GM12878 (cell line): ENCODE measurements at regions not wholly inside any gene's neighbourhood (a gene's known extent, or its start where the extent isn't known, plus 50 kb on each side); places are given as distances from the start of the nearest gene placed in this dataset.

Experiments
- ATAC-seq: fragments of 200-7000 bp; cut with Tn5 transposase; 3 replicates; pipeline ENCODE4 v1.9.1; 2020; ENCODE audit warnings: mild to moderate bottlenecking, moderate library complexity
- BruUV-seq: library from RNA; stranded (reverse); fragments of 400-500 nt; replicated peaks from 2 replicates; lab custom pipeline; 2021; lab: Mats Ljungman, UMichigan
- CTCF ChIA-PET: fragments of 300-600 bp; sonication (Branson Sonifier 250); formaldehyde crosslinking; extraction: SDS; loops from one replicate; lab custom pipeline; 2021; ENCODE audit warnings: inconsistent platforms; lab: Yijun Ruan, JAX
- POLR2A ChIA-PET: fragments of 350-600 bp; formaldehyde crosslinking; extraction: SDS; loops from one replicate; lab custom pipeline; 2021; ENCODE audit warnings: inconsistent platforms; lab: Charles Lee
- RAD21 ChIA-PET: fragments of 300-600 bp; sonication (Branson Sonifier 250); formaldehyde crosslinking; loops from one replicate; lab custom pipeline; 2023; ENCODE audit warnings: antibody characterized with exemption; ENCODE audit not compliant: unreplicated experiment; lab: Charles Lee
- SMC1A ChIA-PET: fragments of 300-600 bp; sonication (Branson Sonifier 250); formaldehyde crosslinking; loops from one replicate; lab custom pipeline; 2023; ENCODE audit not compliant: unreplicated experiment, uncharacterized antibody; lab: Charles Lee
- DNase-seq: peaks from one replicate; pipeline ENCODE4 v3.0.0-alpha.2; 2011; ENCODE audit warnings: low read depth, low spot score
- FAIRE-seq: peaks from 3 replicates; lab custom pipeline; 2011; peaks lifted over from hg19 to GRCh38; lab: Jason Lieb, UNC
- H2AFZ ChIP-seq: 2 replicates; pipeline ENCODE4 v1.6.0; 2011; ENCODE audit warnings: low read depth, low read length, control low read depth; ENCODE audit not compliant: control insufficient read depth
- H3K27ac ChIP-seq: 2 replicates; pipeline ENCODE4 v1.5.1; 2011; ENCODE audit warnings: control low read depth; ENCODE audit not compliant: control insufficient read depth, insufficient read depth
- H3K27me3 ChIP-seq, 2 experiments: replicated peaks in 1 of 2; 2 replicates each; pipeline versions ENCODE4 v1.6.0 to v1.6.1; 2011; ENCODE audit warnings: low read length in 1 of 2; ENCODE audit not compliant: control insufficient read depth in 2 of 2, insufficient read depth in 2 of 2
- H3K36me3 ChIP-seq, 2 experiments: 2 replicates each; pipeline ENCODE4 v1.5.1; 2011; ENCODE audit warnings: low read length in 1 of 2; ENCODE audit not compliant: control insufficient read depth in 2 of 2, insufficient read depth in 2 of 2
- H3K4me1 ChIP-seq: 2 replicates; pipeline ENCODE4 v1.6.1; 2011; ENCODE audit warnings: mild to moderate bottlenecking, low read length, moderate library complexity, mixed read lengths; ENCODE audit not compliant: control insufficient read depth, insufficient read depth
- H3K4me2 ChIP-seq: 2 replicates; pipeline ENCODE4 v1.6.0; 2011; ENCODE audit warnings: control low read depth; ENCODE audit not compliant: control insufficient read depth, insufficient read depth
- H3K4me3 ChIP-seq: fragments of 200-600 bp; sonication (generic); 2 replicates; pipeline ENCODE4 v1.5.1; 2016
- H3K79me2 ChIP-seq: 2 replicates; pipeline ENCODE4 v1.6.0; 2011; ENCODE audit warnings: low read length; ENCODE audit not compliant: control insufficient read depth, insufficient read depth
- H3K9ac ChIP-seq: 2 replicates; pipeline ENCODE4 v1.8.0; 2011; ENCODE audit warnings: low read length, control low read depth, mixed read lengths; ENCODE audit not compliant: control insufficient read depth, insufficient read depth
- H3K9me3 ChIP-seq: replicated peaks from 3 replicates; pipeline ENCODE4 v1.5.1; 2011; ENCODE audit warnings: mild to moderate bottlenecking, low read length; ENCODE audit not compliant: control insufficient read depth, insufficient read depth
- H4K20me1 ChIP-seq: 2 replicates; pipeline ENCODE4 v1.6.0; 2011; ENCODE audit not compliant: control insufficient read depth, insufficient read depth
- EED ChIP-seq: sonication (generic); IDR thresholded peaks from 2 replicates; pipeline ENCODE4 v1.6.1; 2016; ENCODE audit warnings: antibody characterized with exemption, low read depth
- KLF5 ChIP-seq: fragments of 450-650 bp; IDR thresholded peaks from 2 replicates; pipeline ENCODE4 v1.6.1; 2014; ENCODE audit warnings: mild to moderate bottlenecking; ENCODE audit not compliant: partially characterized antibody
- MEF2A ChIP-seq: IDR thresholded peaks from 2 replicates; pipeline ENCODE4 v1.6.1; 2011; ENCODE audit warnings: low read depth, mild to moderate bottlenecking, low read length, moderate library complexity; ENCODE audit not compliant: insufficient read depth
- MTA2 ChIP-seq: fragments of 450-650 bp; IDR thresholded peaks from 2 replicates; pipeline ENCODE4 v1.6.1; 2016; ENCODE audit warnings: low read depth, mild to moderate bottlenecking, moderate library complexity
- SMARCA5 ChIP-seq: fragments of 450-650 bp; IDR thresholded peaks from 2 replicates; pipeline ENCODE4 v1.6.1; 2017; ENCODE audit warnings: mild to moderate bottlenecking
- SP1 ChIP-seq: IDR thresholded peaks from one replicate; pipeline ENCODE4 v1.6.1; 2011; ENCODE audit warnings: low read depth, low read length
- SREBF2 ChIP-seq: IDR thresholded peaks from 2 replicates; pipeline ENCODE4 v1.6.1; 2012; ENCODE audit warnings: mild to moderate bottlenecking, low read length
- SUPT20H ChIP-seq: IDR thresholded peaks from 2 replicates; pipeline ENCODE4 v1.6.1; 2011; ENCODE audit warnings: low read depth, mild to moderate bottlenecking, low read length, moderate library complexity, borderline replicate concordance; ENCODE audit not compliant: control insufficient read depth
- SUZ12 ChIP-seq: fragments of 200-600 bp; sonication (generic); IDR thresholded peaks from one replicate; pipeline ENCODE4 v1.6.1; 2018; ENCODE audit warnings: antibody characterized with exemption, mild to moderate bottlenecking; ENCODE audit not compliant: unreplicated experiment
- TBL1XR1 ChIP-seq: IDR thresholded peaks from 2 replicates; pipeline ENCODE4 v1.6.1; 2012; ENCODE audit warnings: low read depth, low read length, improper control_type of control experiment
- TCF7 ChIP-seq: IDR thresholded peaks from 2 replicates; pipeline ENCODE4 v1.6.1; 2014; ENCODE audit warnings: antibody characterized with exemption, borderline replicate concordance
- ZNF24 ChIP-seq: fragments of 450-650 bp; IDR thresholded peaks from 2 replicates; pipeline ENCODE4 v1.6.1; 2017; ENCODE audit warnings: antibody characterized with exemption, mild to moderate bottlenecking
- WGBS: methylation state at CpG from one replicate; pipeline ENCODE4 v1.1.6; 2016; ENCODE audit warnings: low lambda C conversion rate; ENCODE audit not compliant: insufficient replicate concordance, insufficient coverage; ENCODE audit errors: missing lambda C conversion rate; 5-methylcytosine and 5-hydroxymethylcytosine counted together
- in situ Hi-C: fragments of 300-500 bp; cut with MboI; formaldehyde crosslinking; loops from 9 replicates; pipeline ENCODE4 v1.14.3; 2018; ENCODE audit warnings: mixed read lengths
- intact Hi-C: fragments of 100-400 bp; cut with micrococcal nuclease; formaldehyde crosslinking; loops from one replicate; pipeline ENCODE4 v1.14.2; 2022; ENCODE audit not compliant: unreplicated experiment
- TF ChIP-seq, protein P1 (sequence below): IDR thresholded peaks from 2 replicates; pipeline ENCODE4 v1.6.1; 2012; ENCODE audit warnings: low read depth, low read length, improper control_type of control experiment
- TF ChIP-seq, protein P2 (sequence below), 3 experiments: IDR thresholded peaks in 2 of 3; conservative IDR thresholded peaks in 1 of 3; 2 replicates each; pipeline ENCODE4 v1.5.1; 2011; ENCODE audit warnings: low read depth in 3 of 3, low read length in 3 of 3, mild to moderate bottlenecking in 3 of 3, control low read depth in 2 of 3, moderate library complexity in 2 of 3, inconsistent platforms in 1 of 3, mixed read lengths in 1 of 3; ENCODE audit not compliant: control insufficient read depth in 2 of 3, insufficient read depth in 1 of 3; ENCODE audit errors: extremely low read depth in 1 of 3
- TF ChIP-seq, protein P3 (sequence below): fragments of 450-650 bp; IDR thresholded peaks from 2 replicates; pipeline ENCODE4 v1.6.1; 2018; ENCODE audit warnings: mild to moderate bottlenecking, low read depth, moderate library complexity; ENCODE audit not compliant: partially characterized antibody
- TF ChIP-seq, protein P4 (sequence below): IDR thresholded peaks from 2 replicates; pipeline ENCODE4 v1.6.1; 2012; ENCODE audit warnings: low read depth, low read length, improper control_type of control experiment

DNA sequence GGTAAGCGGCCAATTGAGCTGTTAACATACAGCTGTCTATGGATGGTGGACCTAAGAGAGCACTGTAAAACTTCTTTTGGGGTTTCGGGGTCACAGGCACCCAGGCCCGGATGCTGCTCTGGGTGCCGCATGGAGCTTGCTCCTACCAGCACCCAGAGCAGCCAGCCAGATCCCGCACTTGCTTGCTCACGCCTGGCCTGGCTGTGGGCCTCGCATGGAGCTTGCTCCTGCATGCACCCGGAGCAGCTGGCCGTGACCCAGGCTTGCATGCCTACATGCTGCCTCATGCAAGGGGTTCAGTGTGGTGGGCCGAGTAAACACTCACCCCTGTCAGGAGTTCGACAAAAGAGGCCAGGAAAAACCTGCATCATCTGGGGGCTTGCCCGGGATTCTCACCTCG is 896.9 kb downstream of the SORCS1 start:
- no peak for ATAC-seq
- POLR2A ChIA-PET: no interaction called here
- in situ Hi-C loops: no loop called here

More for the DNA sequence above, 896.9 kb downstream of the SORCS1 start:
- SMC1A ChIA-PET: no interaction called here
- H3K79me2 ChIP-seq: no peaks in the 10 kb centered on the region
- CTCF ChIA-PET: no interaction called here
- no peaks in the 10 kb centered on the region for H3K9me3 ChIP-seq
- H3K36me3 ChIP-seq: no peaks in the 10 kb centered on the region
- no peaks in the 10 kb centered on the region for H4K20me1 ChIP-seq
- TF ChIP-seq, protein P1, sequence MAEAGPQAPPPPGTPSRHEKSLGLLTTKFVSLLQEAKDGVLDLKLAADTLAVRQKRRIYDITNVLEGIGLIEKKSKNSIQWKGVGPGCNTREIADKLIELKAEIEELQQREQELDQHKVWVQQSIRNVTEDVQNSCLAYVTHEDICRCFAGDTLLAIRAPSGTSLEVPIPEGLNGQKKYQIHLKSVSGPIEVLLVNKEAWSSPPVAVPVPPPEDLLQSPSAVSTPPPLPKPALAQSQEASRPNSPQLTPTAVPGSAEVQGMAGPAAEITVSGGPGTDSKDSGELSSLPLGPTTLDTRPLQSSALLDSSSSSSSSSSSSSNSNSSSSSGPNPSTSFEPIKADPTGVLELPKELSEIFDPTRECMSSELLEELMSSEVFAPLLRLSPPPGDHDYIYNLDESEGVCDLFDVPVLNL: no peak
- no peak for TF ChIP-seq SREBF2
- no peak for TF ChIP-seq TCF7
- no peak for TF ChIP-seq SUZ12
- no peak for TF ChIP-seq SMARCA5
- no peak for TF ChIP-seq TBL1XR1
- TF ChIP-seq, protein P2, sequence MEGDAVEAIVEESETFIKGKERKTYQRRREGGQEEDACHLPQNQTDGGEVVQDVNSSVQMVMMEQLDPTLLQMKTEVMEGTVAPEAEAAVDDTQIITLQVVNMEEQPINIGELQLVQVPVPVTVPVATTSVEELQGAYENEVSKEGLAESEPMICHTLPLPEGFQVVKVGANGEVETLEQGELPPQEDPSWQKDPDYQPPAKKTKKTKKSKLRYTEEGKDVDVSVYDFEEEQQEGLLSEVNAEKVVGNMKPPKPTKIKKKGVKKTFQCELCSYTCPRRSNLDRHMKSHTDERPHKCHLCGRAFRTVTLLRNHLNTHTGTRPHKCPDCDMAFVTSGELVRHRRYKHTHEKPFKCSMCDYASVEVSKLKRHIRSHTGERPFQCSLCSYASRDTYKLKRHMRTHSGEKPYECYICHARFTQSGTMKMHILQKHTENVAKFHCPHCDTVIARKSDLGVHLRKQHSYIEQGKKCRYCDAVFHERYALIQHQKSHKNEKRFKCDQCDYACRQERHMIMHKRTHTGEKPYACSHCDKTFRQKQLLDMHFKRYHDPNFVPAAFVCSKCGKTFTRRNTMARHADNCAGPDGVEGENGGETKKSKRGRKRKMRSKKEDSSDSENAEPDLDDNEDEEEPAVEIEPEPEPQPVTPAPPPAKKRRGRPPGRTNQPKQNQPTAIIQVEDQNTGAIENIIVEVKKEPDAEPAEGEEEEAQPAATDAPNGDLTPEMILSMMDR (IDR thresholded peaks at IDR 0.05 in 2 of 3, conservative IDR thresholded peaks at IDR 0.05 in 1 of 3; ENCODE audit: control insufficient read depth in 2 of 3, extremely low read depth in 1 of 3, insufficient read depth in 1 of 3, low read depth in 3 of 3, low read length in 3 of 3): no peak
- TF ChIP-seq MEF2A: no peak
- TF ChIP-seq, protein P3, sequence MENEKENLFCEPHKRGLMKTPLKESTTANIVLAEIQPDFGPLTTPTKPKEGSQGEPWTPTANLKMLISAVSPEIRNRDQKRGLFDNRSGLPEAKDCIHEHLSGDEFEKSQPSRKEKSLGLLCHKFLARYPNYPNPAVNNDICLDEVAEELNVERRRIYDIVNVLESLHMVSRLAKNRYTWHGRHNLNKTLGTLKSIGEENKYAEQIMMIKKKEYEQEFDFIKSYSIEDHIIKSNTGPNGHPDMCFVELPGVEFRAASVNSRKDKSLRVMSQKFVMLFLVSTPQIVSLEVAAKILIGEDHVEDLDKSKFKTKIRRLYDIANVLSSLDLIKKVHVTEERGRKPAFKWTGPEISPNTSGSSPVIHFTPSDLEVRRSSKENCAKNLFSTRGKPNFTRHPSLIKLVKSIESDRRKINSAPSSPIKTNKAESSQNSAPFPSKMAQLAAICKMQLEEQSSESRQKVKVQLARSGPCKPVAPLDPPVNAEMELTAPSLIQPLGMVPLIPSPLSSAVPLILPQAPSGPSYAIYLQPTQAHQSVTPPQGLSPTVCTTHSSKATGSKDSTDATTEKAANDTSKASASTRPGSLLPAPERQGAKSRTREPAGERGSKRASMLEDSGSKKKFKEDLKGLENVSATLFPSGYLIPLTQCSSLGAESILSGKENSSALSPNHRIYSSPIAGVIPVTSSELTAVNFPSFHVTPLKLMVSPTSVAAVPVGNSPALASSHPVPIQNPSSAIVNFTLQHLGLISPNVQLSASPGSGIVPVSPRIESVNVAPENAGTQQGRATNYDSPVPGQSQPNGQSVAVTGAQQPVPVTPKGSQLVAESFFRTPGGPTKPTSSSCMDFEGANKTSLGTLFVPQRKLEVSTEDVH: no peak
- TF ChIP-seq SP1: no peak
- TF ChIP-seq EED: no peak
- TF ChIP-seq, protein P4, sequence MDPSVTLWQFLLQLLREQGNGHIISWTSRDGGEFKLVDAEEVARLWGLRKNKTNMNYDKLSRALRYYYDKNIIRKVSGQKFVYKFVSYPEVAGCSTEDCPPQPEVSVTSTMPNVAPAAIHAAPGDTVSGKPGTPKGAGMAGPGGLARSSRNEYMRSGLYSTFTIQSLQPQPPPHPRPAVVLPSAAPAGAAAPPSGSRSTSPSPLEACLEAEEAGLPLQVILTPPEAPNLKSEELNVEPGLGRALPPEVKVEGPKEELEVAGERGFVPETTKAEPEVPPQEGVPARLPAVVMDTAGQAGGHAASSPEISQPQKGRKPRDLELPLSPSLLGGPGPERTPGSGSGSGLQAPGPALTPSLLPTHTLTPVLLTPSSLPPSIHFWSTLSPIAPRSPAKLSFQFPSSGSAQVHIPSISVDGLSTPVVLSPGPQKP: no peak
- TF ChIP-seq ZNF24: no peak
- no peak for TF ChIP-seq MTA2
- no peak for TF ChIP-seq SUPT20H
- no peak for TF ChIP-seq KLF5
- H2AFZ ChIP-seq: no peak overlapping the region
- RAD21 ChIA-PET: no interaction called here
- H3K4me3 ChIP-seq: no peak overlapping the region
- no TSS peak for BruUV-seq
- H3K4me2 ChIP-seq: no peak overlapping the region
- no peak overlapping the region for H3K27ac ChIP-seq
- H3K27me3 ChIP-seq: no peaks in the 10 kb centered on the region
- intact Hi-C loops: no loop called here
- H3K4me1 ChIP-seq: no peaks in the 10 kb centered on the region
- DNase-seq (no peak), FAIRE-seq (no peak)
- no peak overlapping the region for H3K9ac ChIP-seq
- WGBS: 29% methylated on average over 13 of the region's 13 CpGs
